Bone marrow (tissue), 2 donors: ENCODE measurements at regions not wholly inside any gene's neighbourhood (a gene's known extent, or its start where the extent isn't known, plus 50 kb on each side); places are given as distances from the start of the nearest gene placed in this dataset.

Experiments used
- DNase-seq, 2 donors: peaks; one replicate each; lab custom pipeline; 2025; lab: John Stamatoyannopoulos, UW

DNA sequence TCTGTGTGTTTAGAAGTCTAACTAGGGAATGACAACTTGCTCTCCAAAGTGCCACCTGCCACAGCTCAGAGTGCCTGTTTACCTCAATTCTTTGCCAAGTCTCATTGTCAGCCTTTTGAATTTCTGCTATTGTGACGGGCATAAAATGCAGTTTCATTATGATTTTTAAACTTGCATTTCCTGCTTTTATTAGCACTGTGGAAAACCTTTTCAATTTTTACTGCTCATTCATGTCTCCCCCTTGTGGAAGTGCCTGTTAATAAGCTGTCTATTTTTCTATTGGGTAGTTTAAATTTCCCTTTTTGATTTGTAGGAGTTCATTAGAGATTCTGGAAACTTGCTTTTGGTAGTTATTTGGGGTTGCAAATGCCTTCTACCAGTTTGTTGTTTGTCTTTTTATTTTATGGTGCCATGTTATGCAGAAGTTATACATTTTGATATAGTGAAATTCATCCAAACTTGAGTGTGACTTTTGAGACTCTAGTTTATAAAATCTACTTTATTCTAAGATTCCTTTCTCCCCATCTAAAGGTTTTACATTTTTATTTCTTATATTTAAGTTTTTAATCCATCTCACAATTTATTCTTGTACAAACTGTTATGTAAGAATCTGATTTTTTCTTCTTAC, 53.9 kb upstream of the FRMD4B start:
- DNase-seq: peak in 1 of 2 donors; percentile 22

DNA sequence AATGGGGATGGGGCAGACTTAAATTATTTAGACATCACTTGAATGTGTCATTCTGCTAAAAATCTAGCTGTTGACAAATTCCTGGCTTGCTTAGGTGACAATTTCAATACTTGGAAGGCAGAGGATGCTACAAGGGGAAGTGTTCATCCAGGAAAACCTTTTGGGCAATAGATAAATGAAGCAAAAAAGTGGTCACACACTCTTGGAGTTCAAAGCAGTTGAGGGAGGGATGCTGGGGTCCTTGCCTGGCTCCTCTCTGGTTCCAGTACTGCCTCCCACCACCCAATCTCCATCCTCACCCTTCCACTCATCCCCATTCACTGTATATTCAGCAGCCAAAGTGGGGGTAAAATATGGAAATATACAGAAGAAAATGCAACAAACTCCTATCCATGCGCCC, 52.6 kb upstream of the FRMD4B start:
- no peak for DNase-seq

DNA sequence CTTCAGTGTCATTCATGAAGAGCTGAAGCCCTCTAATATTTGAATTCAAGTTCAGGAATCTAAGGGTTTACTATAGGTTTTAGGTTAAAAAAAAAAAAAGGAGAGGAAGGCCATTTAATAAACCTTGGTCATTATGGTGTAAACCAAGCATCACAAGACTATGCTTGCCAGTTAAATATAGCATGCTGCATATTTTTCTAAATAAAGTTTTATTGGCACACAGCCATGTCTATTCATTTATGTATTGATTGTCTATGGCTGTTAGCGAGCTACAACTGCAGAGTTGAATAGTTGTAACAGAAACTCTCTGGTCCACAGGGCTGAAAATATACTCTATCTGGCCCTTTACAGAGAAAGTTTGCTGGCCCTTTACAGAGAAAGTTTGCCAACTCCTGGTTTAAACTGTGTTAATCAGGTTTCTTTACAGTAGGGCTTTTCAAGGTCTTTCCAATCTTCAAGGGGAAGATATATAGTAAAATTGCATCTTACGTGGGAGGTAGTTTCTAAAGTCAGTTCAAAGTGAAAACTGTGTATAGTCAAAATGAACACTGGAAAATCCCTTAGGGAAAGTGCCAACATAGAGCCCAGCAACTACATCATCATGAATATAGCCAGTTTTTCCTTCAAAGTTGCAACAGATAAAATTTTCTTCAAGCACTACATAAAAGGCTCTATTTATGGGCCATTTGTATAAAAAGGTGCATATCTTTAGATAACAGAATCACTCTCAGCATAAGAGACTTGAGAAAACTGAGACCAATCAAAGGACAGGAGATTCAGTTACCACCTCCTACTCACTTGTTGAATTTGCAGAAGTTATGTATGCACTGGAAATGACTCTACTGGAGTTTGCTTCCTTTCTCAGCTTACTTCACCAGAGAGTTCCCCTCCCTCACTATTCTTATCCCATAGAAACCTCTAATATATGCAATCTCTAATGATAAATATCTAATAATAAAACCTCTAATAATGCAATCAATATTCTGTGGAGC, 49.7 kb upstream of the FRMD4B start:
- DNase-seq: peak in 1 of 2 donors; percentile 12
